Fibroblast of skin of left quadriceps (primary cell): ENCODE measurements at regions not wholly inside any gene's neighbourhood (a gene's known extent, or its start where the extent isn't known, plus 50 kb on each side); places are given as distances from the start of the nearest gene placed in this dataset.
"Not testable (repeated sequence)": the region's sequence is repeated elsewhere in the genome, so short reads cannot be mapped to it uniquely, and the experiment has no call there.

Source experiments
- DNase-seq, 2 experiments: peaks; one replicate each; pipeline ENCODE4 v3.0.0-alpha.2; 2013; ENCODE audit warnings: low read depth in 2 of 2

GRCh38 chr11:103805688-103806009 lies 230.8 kb upstream of the DDI1 start:
- no peak for DNase-seq

GRCh38 chr11:103806130-103806895 lies 230.1 kb upstream of the DDI1 start:
- no peak for DNase-seq

DNA sequence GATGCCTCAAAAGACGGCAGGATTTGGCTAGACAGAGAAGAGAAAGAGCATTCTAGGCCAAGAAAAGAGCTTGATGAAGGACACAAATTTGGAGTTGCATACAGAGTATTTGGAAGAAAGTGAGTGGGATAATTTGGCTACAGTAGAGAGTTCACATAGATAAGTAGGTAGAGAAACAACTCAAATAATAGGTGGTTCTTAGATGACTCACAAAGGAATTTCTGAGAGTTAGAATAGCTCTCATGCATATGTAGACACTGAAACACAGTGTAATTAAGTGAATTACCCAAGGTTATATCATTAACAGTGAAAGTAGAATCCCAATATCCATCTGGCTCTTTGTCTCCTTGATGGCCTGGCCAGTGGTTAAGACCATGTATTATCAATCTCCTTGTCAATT lies 228.6 kb upstream of the DDI1 start:
- no peak for DNase-seq

DNA sequence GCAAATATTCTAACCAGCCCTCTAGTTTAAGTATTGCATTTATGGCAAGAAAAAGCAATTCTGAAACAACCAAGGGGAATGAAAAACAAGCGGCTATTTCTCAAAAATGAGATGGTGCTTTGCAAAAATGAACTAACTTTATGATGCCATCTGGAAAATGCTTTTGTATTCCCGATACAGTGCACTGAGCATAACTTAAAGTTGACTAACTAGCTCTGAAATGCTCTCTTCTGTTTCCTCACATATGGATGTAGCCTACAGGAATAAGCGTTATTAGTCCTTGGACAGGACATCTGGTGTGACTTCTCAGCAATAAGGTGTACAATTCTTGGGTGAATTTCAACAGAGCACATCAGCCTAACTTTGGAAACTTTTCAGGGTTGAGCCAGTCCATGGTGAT lies 228.2 kb upstream of the DDI1 start:
- DNase-seq: no peak

DNA sequence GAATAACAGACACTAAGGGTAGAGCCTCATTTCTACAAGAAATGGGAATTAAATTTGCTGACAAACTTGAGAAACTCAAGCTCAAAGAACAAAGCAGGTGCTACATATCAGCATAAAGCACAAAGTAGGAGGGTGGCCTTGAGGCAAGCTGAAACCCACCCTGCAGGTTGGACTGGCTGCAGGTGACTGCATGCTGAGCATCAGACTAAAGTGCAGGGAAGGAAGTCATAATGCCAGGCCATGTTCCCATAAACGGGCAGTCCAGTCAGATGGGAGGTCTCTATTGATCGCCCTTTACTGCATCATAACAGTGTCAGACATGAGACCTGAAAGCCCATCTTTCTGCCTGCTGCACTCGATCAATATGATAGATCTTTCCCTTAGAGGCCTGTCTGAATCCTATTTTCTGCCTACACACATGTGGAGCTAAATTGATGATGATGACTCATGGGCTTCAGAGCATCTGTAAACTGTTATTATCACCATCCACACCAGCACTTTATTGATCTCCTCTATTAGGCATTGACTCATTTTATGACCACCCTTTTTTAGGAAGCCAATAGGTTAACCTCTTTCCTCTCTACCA lies 224.5 kb upstream of the DDI1 start:
- DNase-seq: no peak

DNA sequence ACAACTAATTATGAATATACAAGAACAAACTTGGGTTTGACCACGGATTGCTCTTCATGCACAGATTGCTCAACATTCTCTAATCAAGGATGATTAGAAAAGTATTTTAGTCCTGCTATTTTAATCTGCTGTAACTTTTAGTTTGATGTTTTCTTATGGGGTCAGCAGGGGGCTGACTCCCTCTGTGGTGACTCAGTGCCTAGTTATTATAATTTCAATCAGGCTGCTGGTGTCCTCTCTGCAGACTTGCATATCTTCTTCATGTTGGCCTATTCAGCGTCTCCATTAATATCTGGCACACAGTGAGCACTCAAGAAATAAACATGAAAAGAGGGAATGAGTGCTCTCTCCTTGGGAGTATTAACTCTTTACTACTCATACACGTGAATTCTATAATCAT lies 223.8 kb upstream of the DDI1 start:
- no peak for DNase-seq

GRCh38 chr11:103820345-103820744 lies 216.1 kb upstream of the DDI1 start:
- not testable (repeated sequence) for DNase-seq

DNA sequence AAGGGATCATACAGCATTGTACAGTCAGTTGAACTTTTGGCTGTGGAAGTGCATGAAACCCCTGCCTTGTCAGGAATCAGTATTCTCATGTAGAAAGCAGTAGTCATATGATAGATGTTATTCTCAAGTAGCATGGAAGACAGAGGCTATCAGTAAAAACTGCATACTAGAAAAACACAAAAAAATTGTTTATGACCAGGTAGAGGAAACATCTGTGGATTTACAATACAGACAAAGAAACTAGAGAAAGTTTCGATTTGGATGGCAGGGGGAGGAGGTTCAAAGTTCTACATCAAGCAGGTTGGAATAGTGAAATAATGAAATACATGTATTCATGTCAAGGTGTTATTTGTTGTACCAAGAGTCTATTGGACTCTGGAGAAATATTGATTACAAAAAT lies 212.3 kb upstream of the DDI1 start:
- DNase-seq: no peak

GRCh38 chr11:103825469-103825868 lies 211.0 kb upstream of the DDI1 start:
- no peak for DNase-seq

- DNase-seq: no peak
Observed at GRCh38 chr11:103826856-103827255, 209.6 kb upstream of the DDI1 start.

GRCh38 chr11:103829596-103829995 lies 206.8 kb upstream of the DDI1 start:
- no peak for DNase-seq

GRCh38 chr11:103830205-103830604 lies 206.2 kb upstream of the DDI1 start:
- DNase-seq: no peak

- DNase-seq: no peak
Observed at GRCh38 chr11:103832762-103833161, 203.7 kb upstream of the DDI1 start.

DNA sequence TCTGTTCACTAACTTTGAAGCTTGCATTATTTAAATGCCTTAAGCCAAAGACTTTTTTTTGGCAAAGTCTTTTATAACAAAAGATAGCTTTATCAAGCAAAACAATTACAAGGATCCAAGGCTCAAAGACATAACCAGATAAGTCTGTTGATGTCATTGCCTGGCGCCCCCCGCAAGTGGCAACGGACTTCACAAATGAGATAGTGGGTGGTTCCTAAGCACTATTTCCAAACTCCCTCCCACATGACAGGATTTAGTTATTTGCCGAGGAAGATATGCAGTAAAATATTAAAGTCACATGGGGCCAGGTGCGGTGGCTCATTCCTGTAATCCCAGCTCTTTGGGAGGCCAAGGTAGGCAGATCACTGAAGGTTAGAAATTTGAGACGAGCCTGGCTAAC lies 194.2 kb upstream of the DDI1 start:
- no peak for DNase-seq

DNA sequence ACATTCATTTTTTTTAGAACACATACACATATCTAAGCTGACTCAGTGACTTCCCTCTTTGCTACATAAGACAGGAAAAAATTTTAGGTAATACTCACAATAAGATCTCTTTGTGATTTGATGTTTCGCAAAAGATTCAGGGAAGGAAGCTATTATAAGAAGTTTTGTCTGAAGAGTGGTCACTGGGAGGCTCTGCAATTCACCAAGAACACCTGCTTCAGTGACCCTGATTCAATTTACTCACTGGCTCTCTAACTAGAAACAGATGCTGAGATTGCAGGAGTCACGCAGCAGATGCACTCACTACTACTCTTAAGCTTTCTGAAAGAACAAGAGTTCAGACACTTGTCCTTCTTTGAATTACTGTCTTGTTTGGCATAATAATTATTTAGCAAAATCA lies 193.6 kb upstream of the DDI1 start:
- DNase-seq: peak; percentile 44 to 47

DNA sequence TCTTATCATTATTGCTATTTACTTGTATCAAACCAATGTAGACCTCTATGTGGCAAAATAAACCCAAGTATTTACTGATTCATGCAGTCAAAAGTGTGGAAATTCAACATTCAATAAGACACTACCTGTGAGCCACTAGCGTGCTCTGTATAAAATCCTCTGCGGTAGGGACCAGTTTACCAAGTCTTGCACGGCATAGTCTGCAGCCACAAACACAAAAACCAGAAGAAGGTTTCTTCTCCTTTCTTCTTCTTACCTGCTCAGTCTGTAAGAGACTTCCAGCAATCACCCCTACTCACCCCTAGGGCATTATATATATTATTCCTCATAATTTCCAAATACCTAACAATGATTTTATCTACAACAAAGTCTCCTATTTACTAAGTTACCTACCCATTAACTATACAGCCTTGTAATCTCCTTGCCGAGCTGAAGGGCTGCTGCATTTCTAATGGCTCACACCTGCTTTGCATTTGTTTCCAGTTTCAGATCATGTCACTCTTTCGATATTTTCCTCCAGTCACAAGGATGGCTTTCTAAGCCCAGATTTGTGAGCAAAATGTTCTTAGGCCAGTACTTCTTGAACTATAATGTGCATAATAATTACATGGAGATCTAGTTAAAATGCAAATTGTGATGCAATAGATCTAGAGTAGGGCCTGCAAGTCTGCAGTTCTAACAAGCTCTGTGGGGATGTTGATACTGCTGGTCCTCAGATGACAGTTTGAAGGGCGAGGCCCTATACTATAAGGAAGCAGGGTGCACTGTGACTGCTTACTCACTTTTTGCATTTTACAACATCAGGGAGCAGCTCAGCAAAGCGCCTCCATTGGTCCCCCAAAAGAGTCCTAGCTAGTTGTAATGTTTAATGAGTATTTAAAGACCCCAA lies 191.9 kb upstream of the DDI1 start:
- no peak for DNase-seq

- no peak for DNase-seq
Observed at GRCh38 chr11:103845331-103845730, 191.1 kb upstream of the DDI1 start.

- no peak for DNase-seq
Observed at GRCh38 chr11:103848686-103849085, 187.8 kb upstream of the DDI1 start.

GRCh38 chr11:103849366-103849765 lies 187.1 kb upstream of the DDI1 start:
- no peak for DNase-seq

DNA sequence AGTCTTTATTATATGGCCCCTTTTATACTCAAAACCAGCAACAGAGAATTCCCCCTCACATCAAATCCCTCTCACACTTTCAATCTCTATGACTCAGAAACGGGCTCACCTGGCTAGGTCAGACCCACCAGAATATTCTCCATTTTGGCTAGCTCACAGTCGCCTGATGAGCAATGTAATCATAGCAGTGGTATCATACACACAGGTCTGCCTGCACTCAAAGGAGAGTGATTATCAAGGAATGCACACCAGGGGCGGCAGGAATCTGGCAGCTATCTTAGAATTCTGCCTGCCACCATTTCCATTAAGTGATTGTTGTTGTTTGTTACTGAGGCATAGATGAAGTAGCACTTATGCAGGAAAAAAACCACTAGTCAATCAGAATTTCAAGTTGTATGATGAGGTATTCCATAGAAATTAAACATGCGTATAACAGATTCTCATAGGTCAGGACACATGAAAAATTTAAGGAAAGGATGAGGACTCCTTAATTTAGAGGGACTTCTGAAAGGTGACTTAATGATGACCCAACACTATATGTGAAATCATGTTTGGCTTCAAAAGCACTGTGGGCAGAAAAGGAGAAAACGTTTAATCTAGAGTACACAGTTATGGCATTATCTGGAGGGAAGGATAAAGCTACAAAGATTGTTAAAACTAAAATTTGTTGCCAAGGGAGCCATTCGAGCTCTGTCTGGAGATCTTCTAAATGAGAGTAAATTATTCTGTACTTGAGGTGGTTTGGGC lies 185.8 kb upstream of the DDI1 start:
- no peak for DNase-seq

GRCh38 chr11:103851166-103851651 lies 185.2 kb upstream of the DDI1 start:
- no peak for DNase-seq
